ENCODE measurements at regions not wholly inside any gene's neighbourhood (a gene's known extent, or its start where the extent isn't known, plus 50 kb on each side); places are given as distances from the start of the nearest gene placed in this dataset.

DNA sequence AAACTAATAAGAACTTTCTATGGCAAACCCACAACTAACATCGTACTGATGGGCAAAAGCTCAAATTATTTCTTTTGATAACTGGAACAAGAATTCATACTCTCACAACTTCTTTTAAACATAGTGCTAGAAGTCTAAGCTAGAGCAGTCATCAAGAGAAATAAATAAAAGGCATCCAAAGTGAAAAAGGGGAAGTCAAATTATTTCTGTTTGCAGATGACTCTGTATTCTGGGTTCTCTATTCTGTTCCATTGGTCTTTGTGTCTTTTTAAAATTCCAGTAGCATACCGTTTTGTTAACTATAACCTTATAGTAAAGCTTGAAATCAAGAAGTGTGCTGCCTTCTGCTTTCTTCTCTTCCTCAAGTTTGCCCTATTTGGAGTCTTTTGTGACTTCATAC, 1215.9 kb downstream of the UQCRFS1 start:
- no peaks in the 10 kb centered on the region for H3K4me1 ChIP-seq
- ATAC-seq (no peak), DNase-seq (no peak)
- TF ChIP-seq, protein P1, sequence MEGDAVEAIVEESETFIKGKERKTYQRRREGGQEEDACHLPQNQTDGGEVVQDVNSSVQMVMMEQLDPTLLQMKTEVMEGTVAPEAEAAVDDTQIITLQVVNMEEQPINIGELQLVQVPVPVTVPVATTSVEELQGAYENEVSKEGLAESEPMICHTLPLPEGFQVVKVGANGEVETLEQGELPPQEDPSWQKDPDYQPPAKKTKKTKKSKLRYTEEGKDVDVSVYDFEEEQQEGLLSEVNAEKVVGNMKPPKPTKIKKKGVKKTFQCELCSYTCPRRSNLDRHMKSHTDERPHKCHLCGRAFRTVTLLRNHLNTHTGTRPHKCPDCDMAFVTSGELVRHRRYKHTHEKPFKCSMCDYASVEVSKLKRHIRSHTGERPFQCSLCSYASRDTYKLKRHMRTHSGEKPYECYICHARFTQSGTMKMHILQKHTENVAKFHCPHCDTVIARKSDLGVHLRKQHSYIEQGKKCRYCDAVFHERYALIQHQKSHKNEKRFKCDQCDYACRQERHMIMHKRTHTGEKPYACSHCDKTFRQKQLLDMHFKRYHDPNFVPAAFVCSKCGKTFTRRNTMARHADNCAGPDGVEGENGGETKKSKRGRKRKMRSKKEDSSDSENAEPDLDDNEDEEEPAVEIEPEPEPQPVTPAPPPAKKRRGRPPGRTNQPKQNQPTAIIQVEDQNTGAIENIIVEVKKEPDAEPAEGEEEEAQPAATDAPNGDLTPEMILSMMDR (IDR thresholded peaks at IDR 0.05) = no peak
- peaks cover 0 to 4% (median 0%) of the 10 kb centered on the region in 11 donors for H3K9me3 ChIP-seq
- H3K27ac ChIP-seq = no peak overlapping the region
- H3K27me3 ChIP-seq = peaks cover 0 to 7% (median under 1%) of the 10 kb centered on the region in 7 donors
- intact Hi-C loops (cut with DNase I) = no loop called here
- 73 to 76% methylated on average over 2 of the region's 2 CpGs for WGBS, 2 donors
- no peak overlapping the region for H3K4me3 ChIP-seq
- no peaks in the 10 kb centered on the region for H3K36me3 ChIP-seq

DNA sequence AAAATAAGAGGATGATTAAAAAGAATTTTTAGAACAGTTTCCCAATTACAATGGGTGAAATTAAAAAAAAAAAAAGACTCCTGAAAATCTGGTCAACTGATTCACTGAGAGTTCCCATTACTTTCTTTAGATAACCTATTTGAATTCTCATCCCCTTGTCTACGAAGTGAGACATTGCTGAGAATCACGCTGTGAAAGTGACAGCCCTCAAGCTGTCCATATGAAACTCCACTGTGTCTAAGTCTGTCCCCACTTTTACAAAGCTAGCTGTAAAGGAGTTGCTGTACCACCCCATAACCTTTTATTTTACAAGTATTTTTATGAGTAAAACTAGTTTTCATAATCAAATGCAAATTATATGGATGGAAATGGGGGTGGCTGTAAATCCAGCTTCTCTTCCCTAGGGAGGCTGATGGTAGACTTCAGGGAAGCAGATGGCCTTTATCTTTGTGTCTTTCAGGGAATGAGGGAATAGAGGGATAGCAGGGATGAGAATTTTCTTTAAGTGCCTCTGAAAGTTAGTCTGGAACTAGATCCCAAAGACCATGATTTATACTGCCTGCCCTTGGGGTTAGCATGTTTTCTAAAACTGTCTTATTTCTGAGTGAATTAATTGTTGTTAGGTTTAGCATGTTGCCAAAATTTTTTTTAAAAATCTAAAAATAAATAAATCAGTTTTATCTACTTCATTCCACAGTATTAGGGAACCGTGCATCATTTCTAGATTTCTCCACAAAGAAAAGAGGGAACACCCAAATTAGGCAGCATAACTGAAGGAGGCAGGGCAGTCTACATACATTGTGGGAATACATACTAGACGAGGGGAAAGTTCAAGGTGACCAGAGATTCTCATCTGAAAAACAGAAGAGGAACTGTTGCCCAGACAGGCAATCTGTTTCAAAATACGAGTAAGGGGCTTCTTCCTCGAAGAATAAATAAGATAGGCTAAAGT, 1219.1 kb downstream of the UQCRFS1 start:
- DNase-seq = no peak
- H3K4me3 ChIP-seq = no peak overlapping the region
- H3K4me1 ChIP-seq = no peaks in the 10 kb centered on the region
- TF ChIP-seq, protein P1 (IDR thresholded peaks at IDR 0.05) = no peak
- 45 to 52% methylated on average over 6 of the region's 6 CpGs for WGBS, 2 donors
- no peaks in the 10 kb centered on the region for H3K9me3 ChIP-seq
- H3K27ac ChIP-seq = no peak overlapping the region
- peaks cover 0 to 11% (median 0%) of the 10 kb centered on the region in 7 donors for H3K27me3 ChIP-seq
- no peaks in the 10 kb centered on the region for H3K36me3 ChIP-seq
- ATAC-seq = no peak
- intact Hi-C loops (cut with DNase I) = no loop called here

- H3K36me3 ChIP-seq = no peaks in the 10 kb centered on the region
- peaks cover 0 to 18% (median 0%) of the 10 kb centered on the region in 7 donors for H3K27me3 ChIP-seq
- WGBS, 2 donors = 69 to 71% methylated on average over 1 of the region's 1 CpG
- no peaks in the 10 kb centered on the region for H3K4me1 ChIP-seq
- no peak overlapping the region for H3K27ac ChIP-seq
- no peak for DNase-seq
- H3K9me3 ChIP-seq = no peaks in the 10 kb centered on the region
- H3K4me3 ChIP-seq = no peak overlapping the region
- intact Hi-C loops (cut with DNase I) = no loop called here
- no peak for ATAC-seq
- TF ChIP-seq, protein P1 (IDR thresholded peaks at IDR 0.05) = no peak
These were observed 1226.7 kb downstream of the UQCRFS1 start for GRCh38 chr19:27986299-27986698.

DNA sequence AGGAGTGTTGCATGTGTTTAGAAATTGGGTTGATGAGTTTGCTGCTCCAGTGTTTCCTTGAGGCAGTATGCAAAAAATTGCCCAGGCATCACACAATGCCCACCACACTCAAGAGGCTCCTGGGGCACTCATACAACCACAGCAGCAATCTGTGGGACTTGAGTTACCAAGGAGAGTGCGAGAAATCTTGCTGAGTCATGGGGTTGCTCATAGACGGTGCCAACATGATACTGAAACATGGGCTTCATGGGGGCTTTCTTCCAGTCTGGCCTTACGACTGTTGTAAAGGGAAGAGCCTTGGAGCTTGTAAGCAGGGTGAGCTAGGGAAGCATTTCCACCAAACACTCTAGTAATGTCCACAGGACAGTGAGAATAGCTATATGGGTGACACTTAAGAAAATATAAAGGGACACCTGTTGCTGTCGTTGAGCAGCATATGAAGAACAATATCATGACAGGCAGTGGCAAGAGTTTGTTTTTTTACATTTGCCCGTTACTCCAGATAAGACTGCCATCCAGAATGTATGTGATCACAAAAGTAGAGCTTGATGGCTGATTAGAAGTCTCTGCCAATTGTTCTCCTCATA, 1237.4 kb downstream of the UQCRFS1 start:
- intact Hi-C loops (cut with DNase I) = loop anchor here in 7 of 10 donors (2.0 to 10.0 kb wide), 6 partner anchors 239 to 899 kb away; no protein-coding TSS in a partner anchor
- no peaks in the 10 kb centered on the region for H3K9me3 ChIP-seq
- DNase-seq (no peak), ATAC-seq (no peak)
- 68 to 74% methylated on average over 5 of the region's 5 CpGs for WGBS, 2 donors
- no peaks in the 10 kb centered on the region for H3K4me1 ChIP-seq
- H3K27me3 ChIP-seq = peaks cover 0 to 8% (median 0%) of the 10 kb centered on the region in 7 donors
- TF ChIP-seq, protein P1 (IDR thresholded peaks at IDR 0.05) = no peak
- no peak overlapping the region for H3K27ac ChIP-seq
- H3K4me3 ChIP-seq = no peak overlapping the region
- no peaks in the 10 kb centered on the region for H3K36me3 ChIP-seq

Measured in heart right ventricle (tissue), 16 donors.